RWPE1 (cell line): ENCODE measurements at regions not wholly inside any gene's neighbourhood (a gene's known extent, or its start where the extent isn't known, plus 50 kb on each side); places are given as distances from the start of the nearest gene placed in this dataset.
A peak's percentile ranks its signal among the peaks of the same experiment; 100 is the strongest.

Experiments
- CTCF ChIA-PET: fragments of 350-600 bp; sonication (Branson Sonifier 250); formaldehyde crosslinking; extraction: SDS; loops from one replicate; lab custom pipeline; 2021; lab: Yijun Ruan, JAX
- POLR2A ChIA-PET: fragments of 400-600 bp; formaldehyde crosslinking; extraction: SDS; loops from one replicate; lab custom pipeline; 2020; ENCODE audit warnings: antibody characterized with exemption; ENCODE audit not compliant: low non-redundant PET; lab: Yijun Ruan, JAX
- DNase-seq: peaks from one replicate; pipeline ENCODE4 v3.0.0; 2012; ENCODE audit warnings: low spot score
- H3K27ac ChIP-seq: fragments of 450-650 bp; 2 replicates; pipeline ENCODE4 v1.5.1; 2017
- TF ChIP-seq, protein P1 (sequence below): fragments of 450-650 bp; conservative IDR thresholded peaks from 2 replicates; pipeline ENCODE4 v1.5.1; 2017; ENCODE audit warnings: low read depth, mild to moderate bottlenecking

DNA sequence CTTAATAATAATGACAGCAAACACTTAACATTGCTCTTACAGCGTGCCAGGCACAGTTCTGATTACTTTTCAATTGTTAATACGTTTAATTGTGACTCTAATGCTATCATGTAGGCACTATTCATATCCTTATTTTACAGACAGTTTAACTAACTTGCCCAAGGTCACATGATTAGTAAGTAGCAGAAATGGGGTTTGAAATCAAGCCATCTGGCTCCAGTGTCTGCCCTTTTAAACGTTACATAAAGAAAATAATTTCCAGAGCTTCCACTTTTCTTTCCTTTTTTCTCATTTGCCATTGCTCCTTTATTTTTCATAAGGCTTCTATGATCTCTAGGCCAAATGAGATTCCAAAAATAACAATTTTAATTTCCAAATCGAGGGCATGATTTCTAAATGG is 50.6 kb upstream of the IKZF2 start:
- ChIA-PET CTCF (interaction anchor here (0.6 kb wide), 1 partner anchor 339 kb away, joined by 3 read pairs; no protein-coding TSS in a partner anchor), POLR2A (no interaction called here)
- no peak for DNase-seq
- TF ChIP-seq, protein P1, sequence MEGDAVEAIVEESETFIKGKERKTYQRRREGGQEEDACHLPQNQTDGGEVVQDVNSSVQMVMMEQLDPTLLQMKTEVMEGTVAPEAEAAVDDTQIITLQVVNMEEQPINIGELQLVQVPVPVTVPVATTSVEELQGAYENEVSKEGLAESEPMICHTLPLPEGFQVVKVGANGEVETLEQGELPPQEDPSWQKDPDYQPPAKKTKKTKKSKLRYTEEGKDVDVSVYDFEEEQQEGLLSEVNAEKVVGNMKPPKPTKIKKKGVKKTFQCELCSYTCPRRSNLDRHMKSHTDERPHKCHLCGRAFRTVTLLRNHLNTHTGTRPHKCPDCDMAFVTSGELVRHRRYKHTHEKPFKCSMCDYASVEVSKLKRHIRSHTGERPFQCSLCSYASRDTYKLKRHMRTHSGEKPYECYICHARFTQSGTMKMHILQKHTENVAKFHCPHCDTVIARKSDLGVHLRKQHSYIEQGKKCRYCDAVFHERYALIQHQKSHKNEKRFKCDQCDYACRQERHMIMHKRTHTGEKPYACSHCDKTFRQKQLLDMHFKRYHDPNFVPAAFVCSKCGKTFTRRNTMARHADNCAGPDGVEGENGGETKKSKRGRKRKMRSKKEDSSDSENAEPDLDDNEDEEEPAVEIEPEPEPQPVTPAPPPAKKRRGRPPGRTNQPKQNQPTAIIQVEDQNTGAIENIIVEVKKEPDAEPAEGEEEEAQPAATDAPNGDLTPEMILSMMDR: no peak
- no peak overlapping the region for H3K27ac ChIP-seq

DNA sequence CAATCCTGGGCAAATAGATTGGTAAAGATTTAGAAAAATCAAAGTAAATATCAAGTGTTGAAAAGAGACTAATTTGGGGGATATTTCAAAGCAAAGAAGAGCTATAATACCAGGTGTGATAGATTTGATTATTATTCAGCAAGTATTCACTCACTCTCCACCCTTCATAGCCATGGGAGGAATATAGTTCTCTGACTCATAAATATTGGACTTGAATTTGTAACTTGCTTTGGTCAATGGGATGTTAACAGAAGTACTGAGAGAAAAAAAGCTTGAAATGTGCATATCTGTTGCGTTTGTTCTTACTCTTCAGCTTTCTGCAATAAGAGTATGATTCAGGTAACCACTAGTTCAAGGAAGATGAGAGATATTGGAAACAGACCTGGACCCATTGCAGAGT is 54.5 kb upstream of the IKZF2 start:
- no peak overlapping the region for H3K27ac ChIP-seq
- POLR2A ChIA-PET: no interaction called here
- CTCF ChIA-PET: interaction anchor here (0.6 kb wide), 1 partner anchor 472 kb away, joined by 4 read pairs; no protein-coding TSS in a partner anchor
- DNase-seq: no peak
- TF ChIP-seq, protein P1: no peak

DNA sequence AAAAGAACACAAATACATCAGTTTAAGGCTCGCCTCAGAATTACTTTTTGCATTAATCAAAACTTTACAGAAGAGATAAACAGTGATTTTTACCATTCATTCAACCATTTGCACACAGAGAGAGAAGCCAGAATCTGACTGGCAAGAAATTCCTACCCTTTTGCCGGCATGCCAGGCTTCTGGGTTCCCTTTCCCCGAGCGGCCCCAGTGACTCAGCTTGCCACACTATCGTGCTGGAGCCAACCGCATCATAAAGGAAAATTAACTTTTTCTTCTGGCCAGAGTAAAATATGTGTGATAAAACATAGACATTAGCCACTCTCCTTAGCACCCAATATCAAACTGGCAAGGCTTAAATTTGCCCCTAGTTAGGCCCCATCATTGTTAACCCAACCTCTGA is 61.8 kb upstream of the IKZF2 start:
- no peak for DNase-seq
- TF ChIP-seq, protein P1: no peak
- no peak overlapping the region for H3K27ac ChIP-seq
- ChIA-PET POLR2A (no interaction called here), CTCF (no interaction called here)

DNA sequence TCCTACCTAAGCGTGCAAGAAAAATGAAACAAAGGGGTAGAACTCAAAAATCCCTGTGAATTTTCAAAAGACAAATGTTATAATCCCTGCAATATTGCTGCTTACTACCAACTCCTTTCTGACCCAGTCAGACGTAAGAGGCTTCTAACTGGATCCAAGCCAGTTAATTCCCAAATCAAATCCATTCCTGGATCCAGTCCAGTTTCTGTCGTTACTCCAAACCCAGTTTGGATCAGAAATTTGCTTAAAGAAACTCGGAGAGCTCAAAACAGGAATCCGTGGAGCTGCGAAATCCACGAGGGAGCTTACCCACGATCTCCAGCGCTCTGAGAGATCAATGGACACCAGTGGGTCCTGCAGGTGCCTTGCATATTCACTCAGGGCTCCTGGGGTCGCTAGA is 62.8 kb upstream of the IKZF2 start:
- CTCF ChIA-PET: no interaction called here
- POLR2A ChIA-PET: interaction anchor here (0.6 kb wide), 1 partner anchor 50 kb away, joined by 3 read pairs; no protein-coding TSS in a partner anchor

DNA sequence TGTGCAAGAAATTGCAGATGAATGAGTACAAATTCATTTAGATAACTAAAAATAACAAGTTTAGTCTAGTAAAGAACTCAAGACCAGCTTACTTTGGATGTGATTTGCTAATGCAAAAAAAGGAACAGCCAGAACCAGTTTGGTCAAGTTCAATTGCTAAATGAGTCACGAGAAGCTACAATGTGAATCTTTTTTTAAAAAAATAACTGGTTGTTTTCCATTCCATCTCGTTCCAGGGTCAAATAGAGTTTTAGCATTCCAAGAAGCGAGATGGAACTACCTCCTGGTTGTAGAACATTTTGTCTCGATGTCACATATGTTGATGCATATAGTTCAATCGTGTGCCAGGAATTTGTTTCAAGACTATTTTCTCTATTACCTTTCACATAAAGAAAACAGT is 65.0 kb upstream of the IKZF2 start:
- no peak overlapping the region for H3K27ac ChIP-seq
- TF ChIP-seq, protein P1: no peak
- CTCF ChIA-PET: no interaction called here
- POLR2A ChIA-PET: no interaction called here
- DNase-seq: peak; percentile 64

More for the DNA sequence above, 62.8 kb upstream of the IKZF2 start:
- no peak overlapping the region for H3K27ac ChIP-seq
- TF ChIP-seq, protein P1: no peak
- no peak for DNase-seq

DNA sequence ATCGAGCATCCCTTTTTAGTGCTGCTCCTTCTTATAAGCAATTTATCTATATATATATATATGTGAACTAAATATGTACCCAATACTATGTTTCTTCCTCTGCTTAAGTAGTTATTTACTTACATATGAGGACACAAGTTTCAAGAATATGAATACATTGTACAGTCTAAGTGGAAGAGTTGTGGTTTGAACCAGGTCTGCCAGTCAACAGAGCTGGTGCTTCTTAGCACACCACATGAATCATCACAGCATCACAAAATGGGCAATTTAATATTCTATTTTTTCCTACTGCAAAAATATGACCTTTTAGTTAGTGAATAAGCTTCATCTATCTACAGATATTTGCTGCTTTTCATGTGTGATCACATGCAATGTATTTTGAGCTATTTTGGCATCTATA is 64.4 kb upstream of the SPAG16 start:
- TF ChIP-seq, protein P1: no peak
- ChIA-PET POLR2A (no interaction called here), CTCF (no interaction called here)
- no peak overlapping the region for H3K27ac ChIP-seq
- no peak for DNase-seq
